ENCODE measurements at regions not wholly inside any gene's neighbourhood (a gene's known extent, or its start where the extent isn't known, plus 50 kb on each side); places are given as distances from the start of the nearest gene placed in this dataset.

- TF ChIP-seq, protein P1, sequence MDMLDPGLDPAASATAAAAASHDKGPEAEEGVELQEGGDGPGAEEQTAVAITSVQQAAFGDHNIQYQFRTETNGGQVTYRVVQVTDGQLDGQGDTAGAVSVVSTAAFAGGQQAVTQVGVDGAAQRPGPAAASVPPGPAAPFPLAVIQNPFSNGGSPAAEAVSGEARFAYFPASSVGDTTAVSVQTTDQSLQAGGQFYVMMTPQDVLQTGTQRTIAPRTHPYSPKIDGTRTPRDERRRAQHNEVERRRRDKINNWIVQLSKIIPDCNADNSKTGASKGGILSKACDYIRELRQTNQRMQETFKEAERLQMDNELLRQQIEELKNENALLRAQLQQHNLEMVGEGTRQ (CRISPR knock-in tag; IDR thresholded peaks at IDR 0.05): no peak
- TF ChIP-seq ZNF263 (CRISPR knock-in tag; IDR thresholded peaks at IDR 0.05; ENCODE audit: low read depth) (no peak), TP53 (CRISPR knock-in tag; IDR thresholded peaks at IDR 0.05) (no peak), E2F1 (CRISPR knock-in tag; IDR thresholded peaks at IDR 0.05) (no peak), SP1 (CRISPR knock-in tag; conservative IDR thresholded peaks at IDR 0.05) (no peak)
- TF ChIP-seq, protein P2, sequence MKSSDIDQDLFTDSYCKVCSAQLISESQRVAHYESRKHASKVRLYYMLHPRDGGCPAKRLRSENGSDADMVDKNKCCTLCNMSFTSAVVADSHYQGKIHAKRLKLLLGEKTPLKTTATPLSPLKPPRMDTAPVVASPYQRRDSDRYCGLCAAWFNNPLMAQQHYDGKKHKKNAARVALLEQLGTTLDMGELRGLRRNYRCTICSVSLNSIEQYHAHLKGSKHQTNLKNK (CRISPR knock-in tag; IDR thresholded peaks at IDR 0.05): no peak
- TF ChIP-seq, protein P3, sequence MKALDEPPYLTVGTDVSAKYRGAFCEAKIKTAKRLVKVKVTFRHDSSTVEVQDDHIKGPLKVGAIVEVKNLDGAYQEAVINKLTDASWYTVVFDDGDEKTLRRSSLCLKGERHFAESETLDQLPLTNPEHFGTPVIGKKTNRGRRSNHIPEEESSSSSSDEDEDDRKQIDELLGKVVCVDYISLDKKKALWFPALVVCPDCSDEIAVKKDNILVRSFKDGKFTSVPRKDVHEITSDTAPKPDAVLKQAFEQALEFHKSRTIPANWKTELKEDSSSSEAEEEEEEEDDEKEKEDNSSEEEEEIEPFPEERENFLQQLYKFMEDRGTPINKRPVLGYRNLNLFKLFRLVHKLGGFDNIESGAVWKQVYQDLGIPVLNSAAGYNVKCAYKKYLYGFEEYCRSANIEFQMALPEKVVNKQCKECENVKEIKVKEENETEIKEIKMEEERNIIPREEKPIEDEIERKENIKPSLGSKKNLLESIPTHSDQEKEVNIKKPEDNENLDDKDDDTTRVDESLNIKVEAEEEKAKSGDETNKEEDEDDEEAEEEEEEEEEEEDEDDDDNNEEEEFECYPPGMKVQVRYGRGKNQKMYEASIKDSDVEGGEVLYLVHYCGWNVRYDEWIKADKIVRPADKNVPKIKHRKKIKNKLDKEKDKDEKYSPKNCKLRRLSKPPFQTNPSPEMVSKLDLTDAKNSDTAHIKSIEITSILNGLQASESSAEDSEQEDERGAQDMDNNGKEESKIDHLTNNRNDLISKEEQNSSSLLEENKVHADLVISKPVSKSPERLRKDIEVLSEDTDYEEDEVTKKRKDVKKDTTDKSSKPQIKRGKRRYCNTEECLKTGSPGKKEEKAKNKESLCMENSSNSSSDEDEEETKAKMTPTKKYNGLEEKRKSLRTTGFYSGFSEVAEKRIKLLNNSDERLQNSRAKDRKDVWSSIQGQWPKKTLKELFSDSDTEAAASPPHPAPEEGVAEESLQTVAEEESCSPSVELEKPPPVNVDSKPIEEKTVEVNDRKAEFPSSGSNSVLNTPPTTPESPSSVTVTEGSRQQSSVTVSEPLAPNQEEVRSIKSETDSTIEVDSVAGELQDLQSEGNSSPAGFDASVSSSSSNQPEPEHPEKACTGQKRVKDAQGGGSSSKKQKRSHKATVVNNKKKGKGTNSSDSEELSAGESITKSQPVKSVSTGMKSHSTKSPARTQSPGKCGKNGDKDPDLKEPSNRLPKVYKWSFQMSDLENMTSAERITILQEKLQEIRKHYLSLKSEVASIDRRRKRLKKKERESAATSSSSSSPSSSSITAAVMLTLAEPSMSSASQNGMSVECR (CRISPR knock-in tag; IDR thresholded peaks at IDR 0.05; ENCODE audit: borderline replicate concordance): no peak
These were observed 864.5 kb upstream of the EDIL3 start (continued) for GRCh38 chr5:85249204-85249603.

GRCh38 chr5:85263125-85263524 lies 878.4 kb upstream of the EDIL3 start:
- no peaks in the 10 kb centered on the region for H3K9me3 Mint-ChIP-seq
- no peak for ATAC-seq
- H3K4me3 Mint-ChIP-seq: no peak overlapping the region
- H3K4me1 Mint-ChIP-seq: no peaks in the 10 kb centered on the region
- CTCF ChIA-PET: interaction anchor here (0.6 kb wide), 1 partner anchor 21 kb away, joined by 3 read pairs; no protein-coding TSS in a partner anchor
- H3K27ac Mint-ChIP-seq: no peak overlapping the region
- no peaks in the 10 kb centered on the region for H3K27me3 Mint-ChIP-seq (ENCODE audit: low read depth)
- POLR2A ChIA-PET: no interaction called here
- H3K36me3 Mint-ChIP-seq: no peaks in the 10 kb centered on the region
- DNase-seq (ENCODE audit: low spot score): no peak
- TF ChIP-seq CBFB (CRISPR knock-in tag; IDR thresholded peaks at IDR 0.05; ENCODE audit: low read depth) (no peak), E2F5 (CRISPR knock-in tag; IDR thresholded peaks at IDR 0.05) (no peak), OVOL2 (CRISPR knock-in tag; IDR thresholded peaks at IDR 0.05; ENCODE audit: borderline replicate concordance) (no peak), ZNF219 (CRISPR knock-in tag; IDR thresholded peaks at IDR 0.05; ENCODE audit: borderline replicate concordance) (no peak), FOXP1 (CRISPR knock-in tag; IDR thresholded peaks at IDR 0.05; ENCODE audit: borderline replicate concordance) (no peak), NFE2L1 (CRISPR knock-in tag; IDR thresholded peaks at IDR 0.05) (no peak), GRHL2 (CRISPR knock-in tag; IDR thresholded peaks at IDR 0.05; ENCODE audit: insufficient replicate concordance, severe bottlenecking) (no peak)
- TF ChIP-seq, protein P4, sequence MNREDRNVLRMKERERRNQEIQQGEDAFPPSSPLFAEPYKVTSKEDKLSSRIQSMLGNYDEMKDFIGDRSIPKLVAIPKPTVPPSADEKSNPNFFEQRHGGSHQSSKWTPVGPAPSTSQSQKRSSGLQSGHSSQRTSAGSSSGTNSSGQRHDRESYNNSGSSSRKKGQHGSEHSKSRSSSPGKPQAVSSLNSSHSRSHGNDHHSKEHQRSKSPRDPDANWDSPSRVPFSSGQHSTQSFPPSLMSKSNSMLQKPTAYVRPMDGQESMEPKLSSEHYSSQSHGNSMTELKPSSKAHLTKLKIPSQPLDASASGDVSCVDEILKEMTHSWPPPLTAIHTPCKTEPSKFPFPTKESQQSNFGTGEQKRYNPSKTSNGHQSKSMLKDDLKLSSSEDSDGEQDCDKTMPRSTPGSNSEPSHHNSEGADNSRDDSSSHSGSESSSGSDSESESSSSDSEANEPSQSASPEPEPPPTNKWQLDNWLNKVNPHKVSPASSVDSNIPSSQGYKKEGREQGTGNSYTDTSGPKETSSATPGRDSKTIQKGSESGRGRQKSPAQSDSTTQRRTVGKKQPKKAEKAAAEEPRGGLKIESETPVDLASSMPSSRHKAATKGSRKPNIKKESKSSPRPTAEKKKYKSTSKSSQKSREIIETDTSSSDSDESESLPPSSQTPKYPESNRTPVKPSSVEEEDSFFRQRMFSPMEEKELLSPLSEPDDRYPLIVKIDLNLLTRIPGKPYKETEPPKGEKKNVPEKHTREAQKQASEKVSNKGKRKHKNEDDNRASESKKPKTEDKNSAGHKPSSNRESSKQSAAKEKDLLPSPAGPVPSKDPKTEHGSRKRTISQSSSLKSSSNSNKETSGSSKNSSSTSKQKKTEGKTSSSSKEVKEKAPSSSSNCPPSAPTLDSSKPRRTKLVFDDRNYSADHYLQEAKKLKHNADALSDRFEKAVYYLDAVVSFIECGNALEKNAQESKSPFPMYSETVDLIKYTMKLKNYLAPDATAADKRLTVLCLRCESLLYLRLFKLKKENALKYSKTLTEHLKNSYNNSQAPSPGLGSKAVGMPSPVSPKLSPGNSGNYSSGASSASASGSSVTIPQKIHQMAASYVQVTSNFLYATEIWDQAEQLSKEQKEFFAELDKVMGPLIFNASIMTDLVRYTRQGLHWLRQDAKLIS (CRISPR knock-in tag; IDR thresholded peaks at IDR 0.05; ENCODE audit: borderline replicate concordance): no peak
- TF ChIP-seq, protein P3 (CRISPR knock-in tag; IDR thresholded peaks at IDR 0.05; ENCODE audit: borderline replicate concordance): no peak
- TF ChIP-seq, protein P5, sequence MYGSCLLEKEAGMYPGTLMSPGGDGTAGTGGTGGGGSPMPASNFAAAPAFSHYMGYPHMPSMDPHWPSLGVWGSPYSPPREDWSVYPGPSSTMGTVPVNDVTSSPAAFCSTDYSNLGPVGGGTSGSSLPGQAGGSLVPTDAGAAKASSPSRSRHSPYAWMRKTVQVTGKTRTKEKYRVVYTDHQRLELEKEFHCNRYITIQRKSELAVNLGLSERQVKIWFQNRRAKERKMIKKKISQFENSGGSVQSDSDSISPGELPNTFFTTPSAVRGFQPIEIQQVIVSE (CRISPR knock-in tag; IDR thresholded peaks at IDR 0.05; ENCODE audit: borderline replicate concordance): no peak
